HG03571 (cell line): ENCODE measurements at regions not wholly inside any gene's neighbourhood (a gene's known extent, or its start where the extent isn't known, plus 50 kb on each side); places are given as distances from the start of the nearest gene placed in this dataset.

Source experiments
- ATAC-seq: cut with Tn5 transposase; IDR thresholded peaks from one replicate; pipeline ENCODE4 v1.9.1; 2021; ENCODE audit not compliant: unreplicated experiment

- no peak for ATAC-seq
Measured at GRCh38 chr13:26838821-26839220, 78.2 kb upstream of the GPR12 start.

- no peak for ATAC-seq
Measured at GRCh38 chr13:26837997-26838396, 77.4 kb upstream of the GPR12 start.

DNA sequence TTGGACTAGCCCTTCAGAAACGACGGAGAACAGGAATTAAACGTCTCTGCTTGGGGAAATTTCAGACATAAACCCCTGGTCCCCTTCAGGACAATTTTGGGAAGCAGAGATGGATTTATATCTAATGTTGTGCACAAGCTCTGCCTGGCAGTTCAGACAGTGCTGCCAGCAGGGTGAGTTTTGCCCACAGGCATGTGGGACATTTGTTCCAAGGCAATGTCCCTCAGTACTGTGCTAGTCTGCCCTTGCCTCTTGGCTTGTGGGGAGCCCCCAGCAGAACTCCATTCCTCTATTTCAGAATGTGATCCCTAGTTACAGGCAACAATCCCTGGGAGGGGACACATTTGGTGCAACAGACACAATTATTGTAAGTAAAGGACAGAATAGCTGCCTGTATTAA, 76.5 kb upstream of the GPR12 start:
- no peak for ATAC-seq

DNA sequence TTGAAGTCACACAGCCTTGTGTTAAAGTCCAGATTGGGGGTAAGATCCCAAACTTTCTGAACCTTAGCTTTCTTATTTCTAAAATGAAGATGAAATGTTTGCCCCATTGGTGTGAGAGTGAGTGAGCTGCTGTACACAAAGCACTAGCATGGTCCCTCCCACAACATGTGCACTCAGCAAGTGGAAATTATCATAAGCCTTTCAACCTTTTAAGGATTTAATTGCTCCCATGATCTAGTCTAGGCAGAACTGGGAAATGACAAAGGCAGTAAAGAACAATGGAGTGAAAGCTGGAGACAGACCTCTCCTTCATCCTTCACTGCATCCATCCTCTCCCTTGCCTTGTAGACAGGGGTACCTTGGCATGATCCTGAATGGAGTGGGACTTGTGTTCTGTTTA, 76.0 kb upstream of the GPR12 start:
- ATAC-seq: no peak

- ATAC-seq: no peak
Measured at GRCh38 chr13:26834646-26835045, 74.1 kb upstream of the GPR12 start.

DNA sequence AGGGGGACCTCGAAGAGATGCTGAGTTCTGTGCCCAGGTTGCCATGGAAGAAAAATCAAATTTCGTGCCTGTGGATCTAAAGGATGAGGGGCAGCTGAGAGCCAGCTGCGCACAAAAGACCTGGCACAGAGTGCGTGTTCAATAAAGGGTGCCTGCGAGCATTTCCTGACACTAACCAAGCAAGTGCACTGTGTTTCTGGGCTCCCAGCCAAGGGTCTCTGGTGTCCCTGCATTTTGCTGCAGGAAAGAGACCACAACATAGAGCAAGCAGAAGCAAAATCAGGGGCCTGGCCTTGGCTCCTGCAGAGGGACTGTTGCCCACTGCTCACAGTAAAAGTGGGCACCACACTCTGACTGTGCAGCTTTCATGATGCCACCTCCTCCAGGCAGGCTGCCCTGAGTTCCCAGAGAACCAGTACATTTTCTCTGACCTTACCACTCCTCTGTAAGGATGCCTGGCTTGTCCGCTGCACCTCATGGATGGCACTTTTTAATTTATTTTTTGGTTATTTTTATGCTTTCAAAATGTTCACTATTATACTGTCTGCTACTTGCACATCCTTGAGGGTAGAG, 70.8 kb upstream of the GPR12 start:
- no peak for ATAC-seq

DNA sequence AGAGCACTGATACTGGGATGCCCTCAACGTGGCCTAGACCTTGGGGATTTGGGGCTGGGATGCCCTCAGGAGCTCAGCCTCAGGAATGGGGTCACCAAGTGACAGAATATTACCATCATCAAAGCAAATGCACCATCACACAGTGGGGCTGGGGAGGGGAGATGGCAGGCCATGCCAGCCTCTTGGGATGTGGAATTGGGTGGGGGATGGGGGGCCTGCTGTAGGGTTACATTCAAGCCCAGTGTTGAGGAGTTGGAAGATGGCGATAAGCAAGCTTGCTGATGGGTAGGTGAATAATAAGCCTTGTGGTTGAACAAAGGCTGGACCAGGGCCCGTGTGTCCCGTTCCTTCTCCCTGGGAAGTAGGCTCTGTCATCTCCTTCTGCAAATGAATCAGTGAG, 69.1 kb upstream of the GPR12 start:
- ATAC-seq: no peak

GRCh38 chr13:26824581-26824980, 64.0 kb upstream of the GPR12 start:
- ATAC-seq: no peak

- ATAC-seq: no peak
Measured at GRCh38 chr13:26822146-26822545, 61.6 kb upstream of the GPR12 start.

DNA sequence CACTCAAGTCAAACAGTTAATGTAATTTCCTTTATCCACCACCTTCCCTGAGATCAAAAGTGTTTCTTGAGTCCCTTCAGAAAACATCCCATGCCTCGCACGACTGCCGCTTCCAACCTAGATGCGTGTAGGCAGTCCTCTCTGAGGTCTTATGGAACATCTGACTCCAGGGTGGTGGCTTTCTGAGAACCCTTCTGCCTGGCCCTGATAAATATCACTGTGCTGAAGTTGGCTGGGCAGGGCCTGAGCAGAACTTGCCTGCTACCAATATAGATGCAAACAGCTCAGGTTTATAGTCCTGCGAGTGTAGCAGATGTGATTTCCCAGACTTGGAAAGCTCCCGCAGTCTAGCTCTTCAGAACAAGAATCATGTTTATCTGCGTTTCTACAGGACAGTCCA, 61.1 kb upstream of the GPR12 start:
- ATAC-seq: no peak

GRCh38 chr13:26820871-26821270, 60.3 kb upstream of the GPR12 start:
- ATAC-seq: no peak

- ATAC-seq: no peak
Measured at GRCh38 chr13:26819046-26819445, 58.5 kb upstream of the GPR12 start.

DNA sequence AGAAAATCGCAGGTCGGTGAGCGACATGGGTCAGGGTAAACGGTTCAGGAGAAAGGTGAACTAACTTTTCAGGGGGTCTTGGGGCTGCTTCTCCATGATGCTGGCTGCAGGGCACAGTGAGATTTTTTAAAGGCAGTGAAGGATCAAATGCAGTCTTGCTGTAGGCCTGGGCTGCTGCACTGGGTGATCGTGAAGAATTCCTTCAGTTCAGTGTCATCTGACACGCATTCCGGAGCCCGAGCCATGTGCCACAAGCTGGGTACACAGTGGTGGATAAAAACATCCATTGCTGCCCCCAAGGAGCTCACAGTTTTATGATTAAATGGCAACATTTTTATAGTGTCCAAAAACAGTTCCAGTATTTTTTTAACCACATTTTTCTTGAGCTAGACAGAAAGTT, 56.3 kb upstream of the GPR12 start:
- no peak for ATAC-seq

- no peak for ATAC-seq
Measured at GRCh38 chr13:26813980-26814348, 53.4 kb upstream of the GPR12 start.

- no peak for ATAC-seq
Measured at GRCh38 chr13:26813321-26813979, 52.9 kb upstream of the GPR12 start.

GRCh38 chr13:26811581-26811980, 51.0 kb upstream of the GPR12 start:
- ATAC-seq: no peak
